Central memory CD8-positive, alpha-beta T cell (primary cell): ENCODE measurements at regions not wholly inside any gene's neighbourhood (a gene's known extent, or its start where the extent isn't known, plus 50 kb on each side); places are given as distances from the start of the nearest gene placed in this dataset.
A peak's percentile ranks its signal among the peaks of the same experiment; 100 is the strongest.

Experiments used
- ATAC-seq: fragments of 150-1000 bp; cut with Tn5 transposase; replicated peaks from 2 replicates; pipeline ENCODE4 v1.10.0; 2022; ENCODE audit warnings: mild to moderate bottlenecking, moderate FRiP score, moderate number of reproducible peaks; ENCODE audit not compliant: poor library complexity, severe bottlenecking; ENCODE audit errors: extremely low read depth
- DNase-seq, 2 donors: peaks; one replicate each; pipeline ENCODE4 v3.0.0; 2021; ENCODE audit warnings: low spot score in 2 of 2
- H3K27ac Mint-ChIP-seq: one replicate; pipeline ENCODE4 v1.8.0; 2022; ENCODE audit warnings: low read depth, mild to moderate bottlenecking, moderate library complexity, mixed read lengths
- H3K27me3 Mint-ChIP-seq: one replicate; pipeline ENCODE4 v1.8.0; 2022; ENCODE audit warnings: mixed read lengths
- H3K36me3 Mint-ChIP-seq: one replicate; pipeline ENCODE4 v1.8.0; 2022; ENCODE audit warnings: mild to moderate bottlenecking, moderate library complexity, mixed read lengths; ENCODE audit not compliant: insufficient read depth
- H3K4me1 Mint-ChIP-seq: one replicate; pipeline ENCODE4 v1.8.0; 2022; ENCODE audit warnings: mixed read lengths
- H3K4me3 Mint-ChIP-seq: one replicate; pipeline ENCODE4 v1.8.0; 2022; ENCODE audit warnings: mild to moderate bottlenecking, moderate library complexity, mixed read lengths
- H3K9me3 Mint-ChIP-seq: one replicate; pipeline ENCODE4 v1.8.0; 2022; ENCODE audit warnings: mixed read lengths

DNA sequence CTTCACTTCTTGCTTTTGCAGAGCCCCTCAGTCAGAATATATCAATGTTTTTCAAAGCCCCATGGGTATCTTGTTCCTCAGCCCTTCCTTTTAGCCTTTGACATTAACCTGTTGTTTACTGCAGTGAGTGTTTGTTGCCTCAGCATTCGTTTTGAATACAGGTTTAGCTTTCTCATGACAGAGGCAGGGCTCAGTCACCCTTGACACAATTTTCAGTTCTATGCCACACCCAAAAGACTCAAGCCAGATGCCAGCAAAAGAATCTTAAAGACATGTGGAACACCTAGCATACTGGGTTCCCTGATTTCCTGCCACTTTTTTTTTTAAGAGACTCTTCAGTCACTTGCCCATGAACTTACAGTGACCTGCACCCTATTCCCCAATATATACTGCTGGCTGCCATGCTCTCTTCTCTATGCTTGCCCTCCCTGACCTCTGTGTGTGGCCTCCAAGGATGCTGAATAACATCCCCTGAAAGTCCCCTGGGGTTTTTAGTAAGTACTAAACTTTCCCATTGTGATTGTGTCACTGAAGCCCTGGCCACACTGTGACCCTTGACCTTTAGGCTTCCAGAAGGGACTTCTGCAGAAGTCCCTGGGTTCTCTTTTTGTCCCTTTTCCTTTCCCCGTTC lies 1225.5 kb downstream of the TBC1D22A start:
- H3K36me3 Mint-ChIP-seq: no peaks in the 10 kb centered on the region
- ATAC-seq (no peak), DNase-seq (no peak)
- H3K27me3 Mint-ChIP-seq: peaks cover 71% of the 10 kb centered on the region
- no peak overlapping the region for H3K4me3 Mint-ChIP-seq
- peaks cover 21% of the 10 kb centered on the region for H3K9me3 Mint-ChIP-seq
- H3K27ac Mint-ChIP-seq: no peak overlapping the region
- H3K4me1 Mint-ChIP-seq: no peaks in the 10 kb centered on the region

DNA sequence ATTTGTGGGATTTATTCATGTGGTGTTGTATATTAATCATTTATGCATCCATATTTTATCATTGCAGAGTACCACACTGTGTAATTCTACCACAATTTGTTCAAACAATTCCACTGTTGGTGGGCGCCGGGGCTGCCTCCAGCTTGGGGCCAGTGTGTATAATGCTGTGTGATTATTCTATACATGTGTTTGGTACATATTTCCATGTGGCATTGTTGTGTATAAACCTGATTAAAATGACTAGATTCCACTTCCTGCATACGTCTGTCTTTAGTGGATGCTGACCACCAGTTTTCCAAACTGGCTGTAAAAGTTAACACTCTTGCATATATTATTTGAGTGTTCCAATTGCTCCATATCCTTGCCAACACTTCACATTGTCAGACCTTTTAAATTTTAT lies 1213.8 kb downstream of the TBC1D22A start:
- Mint-ChIP-seq H3K4me1 (no peaks in the 10 kb centered on the region), H3K36me3 (no peaks in the 10 kb centered on the region), H3K27ac (no peak overlapping the region), H3K9me3 (peaks cover 10% of the 10 kb centered on the region), H3K4me3 (no peak overlapping the region), H3K27me3 (peaks cover 36% of the 10 kb centered on the region)
- DNase-seq (no peak), ATAC-seq (no peak)

DNA sequence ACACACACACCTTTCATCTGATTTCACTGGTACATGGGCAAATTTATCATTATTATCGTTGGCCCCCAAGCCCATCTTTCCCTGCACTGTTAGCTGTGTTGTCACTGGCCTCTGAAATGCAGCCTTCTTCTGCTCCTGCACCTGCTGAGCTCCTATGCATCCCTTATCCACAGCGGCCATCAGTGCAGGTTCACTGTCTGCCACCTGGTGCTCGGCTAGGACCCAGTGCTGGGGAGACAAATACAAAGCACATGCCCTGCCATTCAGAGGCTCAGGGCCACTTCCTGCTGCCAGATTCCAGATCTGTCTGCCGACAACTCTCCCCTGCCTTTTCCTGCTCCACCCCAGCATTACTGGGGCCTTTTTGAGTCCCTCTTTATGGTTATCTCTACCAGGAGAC lies 1205.4 kb downstream of the TBC1D22A start:
- ATAC-seq: no peak
- no peak overlapping the region for H3K27ac Mint-ChIP-seq
- no peak overlapping the region for H3K4me3 Mint-ChIP-seq
- H3K27me3 Mint-ChIP-seq: peaks cover 27% of the 10 kb centered on the region
- H3K4me1 Mint-ChIP-seq: no peaks in the 10 kb centered on the region
- no peaks in the 10 kb centered on the region for H3K9me3 Mint-ChIP-seq
- no peak for DNase-seq
- H3K36me3 Mint-ChIP-seq: no peaks in the 10 kb centered on the region

DNA sequence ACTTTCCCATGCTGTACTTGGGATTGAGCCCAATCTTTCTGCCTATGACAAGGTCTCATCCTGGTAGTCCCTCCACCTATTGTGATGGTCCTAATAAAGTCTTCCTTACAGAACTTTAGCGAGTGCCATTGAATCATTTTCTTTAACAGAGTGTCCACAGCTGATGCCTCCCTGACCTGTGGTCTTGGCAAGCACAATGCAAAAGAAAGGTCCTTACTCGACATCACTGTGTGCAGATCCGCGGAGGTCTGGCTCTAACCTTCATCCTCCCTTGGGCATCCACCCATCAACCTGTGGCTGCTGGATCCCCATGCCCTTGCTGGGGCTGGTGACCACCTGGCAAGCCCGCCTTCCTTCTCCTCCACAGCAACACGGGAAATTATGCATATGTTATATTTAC lies 1203.9 kb downstream of the TBC1D22A start:
- ATAC-seq: no peak
- H3K27ac Mint-ChIP-seq: no peak overlapping the region
- peaks cover 14% of the 10 kb centered on the region for H3K27me3 Mint-ChIP-seq
- no peak for DNase-seq
- H3K4me3 Mint-ChIP-seq: no peak overlapping the region
- H3K4me1 Mint-ChIP-seq: no peaks in the 10 kb centered on the region
- no peaks in the 10 kb centered on the region for H3K9me3 Mint-ChIP-seq
- H3K36me3 Mint-ChIP-seq: no peaks in the 10 kb centered on the region

DNA sequence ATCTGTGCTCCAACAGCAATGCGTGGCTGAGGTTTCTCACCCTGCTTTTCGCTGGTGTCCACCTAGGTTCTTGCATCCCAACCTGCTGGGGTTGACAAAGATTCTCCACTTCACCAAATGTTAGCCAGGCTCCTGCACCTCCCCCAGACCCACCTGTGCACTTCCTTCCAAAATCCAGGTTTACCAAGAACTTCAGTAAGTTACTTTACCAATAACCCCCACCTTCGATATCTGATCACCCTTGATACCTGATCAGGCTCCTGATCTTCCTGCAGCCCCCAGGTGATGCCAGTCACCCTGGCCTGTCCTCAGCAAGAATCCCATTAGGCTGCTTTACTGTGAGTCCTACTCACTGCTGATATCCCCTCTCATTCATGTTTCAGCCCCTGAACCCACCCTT lies 1203.4 kb downstream of the TBC1D22A start:
- Mint-ChIP-seq H3K4me1 (no peaks in the 10 kb centered on the region), H3K9me3 (no peaks in the 10 kb centered on the region), H3K4me3 (no peak overlapping the region), H3K27ac (no peak overlapping the region), H3K36me3 (no peaks in the 10 kb centered on the region), H3K27me3 (peaks cover 14% of the 10 kb centered on the region)
- DNase-seq (no peak), ATAC-seq (no peak)

DNA sequence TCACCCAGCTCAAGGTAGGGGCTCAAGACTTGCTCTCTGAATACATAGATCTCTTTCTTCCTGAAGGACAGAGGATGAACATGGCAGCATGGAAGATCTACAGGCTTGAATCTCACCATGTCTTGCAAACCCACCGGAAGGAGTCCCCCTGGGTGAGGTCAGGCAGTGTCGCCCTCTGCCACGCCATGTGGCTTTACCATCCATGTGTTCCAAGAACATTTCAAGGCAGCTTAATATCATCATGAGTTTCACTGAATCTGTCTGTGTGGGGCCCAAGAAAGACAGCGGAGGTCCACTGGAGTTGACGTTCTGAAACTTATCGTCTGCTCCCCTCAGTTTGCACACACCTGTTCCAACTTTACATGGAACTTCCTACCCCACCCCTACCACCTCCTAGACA lies 1202.6 kb downstream of the TBC1D22A start:
- no peak for ATAC-seq
- H3K36me3 Mint-ChIP-seq: no peaks in the 10 kb centered on the region
- H3K4me1 Mint-ChIP-seq: no peaks in the 10 kb centered on the region

DNA sequence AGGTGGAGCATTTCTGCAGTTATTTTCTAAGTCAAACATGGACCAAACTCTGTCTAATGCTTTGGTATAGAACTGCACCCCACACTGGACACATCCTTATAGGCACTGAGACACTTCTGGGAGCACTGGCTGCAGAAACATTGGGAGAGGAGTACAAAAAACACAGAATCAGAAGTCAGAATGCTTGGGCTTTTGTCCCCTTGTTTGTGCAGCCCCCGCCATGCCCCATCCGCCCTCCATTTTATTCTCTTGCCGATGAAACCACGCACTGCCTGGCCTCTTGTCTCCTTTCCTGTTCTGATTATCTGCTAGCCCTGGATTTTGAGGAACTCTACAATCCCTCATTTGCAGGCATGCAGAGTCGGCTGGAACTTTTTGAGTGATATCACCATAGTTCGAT lies 1201.2 kb downstream of the TBC1D22A start:
- DNase-seq (no peak), ATAC-seq (no peak)
- Mint-ChIP-seq H3K4me1 (no peaks in the 10 kb centered on the region), H3K4me3 (no peak overlapping the region), H3K27me3 (peaks cover 20% of the 10 kb centered on the region), H3K9me3 (peaks cover 4% of the 10 kb centered on the region), H3K36me3 (no peaks in the 10 kb centered on the region), H3K27ac (no peak overlapping the region)

More for the DNA sequence above, 1202.6 kb downstream of the TBC1D22A start:
- no peak for DNase-seq
- H3K9me3 Mint-ChIP-seq: no peaks in the 10 kb centered on the region
- peaks cover 14% of the 10 kb centered on the region for H3K27me3 Mint-ChIP-seq
- no peak overlapping the region for H3K27ac Mint-ChIP-seq
- H3K4me3 Mint-ChIP-seq: no peak overlapping the region

DNA sequence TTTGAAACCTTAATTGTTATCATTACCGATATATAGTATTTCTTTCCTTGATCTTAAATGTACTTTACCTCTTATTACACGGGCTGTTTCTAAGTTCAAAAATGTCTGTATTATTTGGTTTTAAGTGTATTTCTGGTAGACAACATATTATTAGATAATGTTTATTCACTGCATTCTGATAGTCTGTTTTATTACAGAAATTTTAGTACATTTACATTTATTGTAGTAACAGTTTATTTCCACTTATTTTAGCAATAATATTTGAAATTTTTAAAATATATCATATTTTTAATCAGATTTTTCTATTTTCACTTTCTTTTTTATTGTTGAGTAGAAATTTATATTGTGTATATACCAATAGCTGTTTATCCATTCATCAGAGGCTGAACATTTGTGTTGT lies 1195.2 kb downstream of the TBC1D22A start:
- DNase-seq (no peak), ATAC-seq (no peak)
- no peaks in the 10 kb centered on the region for H3K4me1 Mint-ChIP-seq
- H3K27ac Mint-ChIP-seq: no peak overlapping the region
- peaks cover 5% of the 10 kb centered on the region for H3K9me3 Mint-ChIP-seq
- no peak overlapping the region for H3K4me3 Mint-ChIP-seq
- H3K27me3 Mint-ChIP-seq: peaks cover 25% of the 10 kb centered on the region
- no peaks in the 10 kb centered on the region for H3K36me3 Mint-ChIP-seq

DNA sequence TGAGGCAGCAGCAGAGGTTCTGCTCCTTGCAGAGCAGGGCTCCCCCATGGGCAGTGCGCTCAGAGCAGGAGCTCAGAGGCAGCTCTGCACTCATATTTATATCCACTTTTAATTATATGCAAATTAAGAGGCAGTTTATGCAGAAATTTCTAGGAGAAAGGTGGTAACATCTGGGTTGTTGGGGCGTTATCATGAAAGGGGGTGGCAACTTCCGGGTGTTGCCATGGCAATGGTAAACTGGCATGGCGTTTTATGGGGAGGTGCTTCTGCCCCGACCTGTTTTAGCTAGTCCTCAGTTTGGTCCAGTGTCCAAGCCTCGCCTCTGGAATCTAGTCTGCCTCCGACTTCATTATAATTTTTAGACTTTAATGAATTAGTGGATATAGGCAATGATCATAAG lies 1191.7 kb downstream of the TBC1D22A start:
- Mint-ChIP-seq H3K9me3 (peaks cover 11% of the 10 kb centered on the region), H3K4me3 (no peak overlapping the region), H3K4me1 (no peaks in the 10 kb centered on the region), H3K36me3 (no peaks in the 10 kb centered on the region), H3K27ac (no peak overlapping the region), H3K27me3 (peaks cover 58% of the 10 kb centered on the region)
- ATAC-seq: no peak
- no peak for DNase-seq

DNA sequence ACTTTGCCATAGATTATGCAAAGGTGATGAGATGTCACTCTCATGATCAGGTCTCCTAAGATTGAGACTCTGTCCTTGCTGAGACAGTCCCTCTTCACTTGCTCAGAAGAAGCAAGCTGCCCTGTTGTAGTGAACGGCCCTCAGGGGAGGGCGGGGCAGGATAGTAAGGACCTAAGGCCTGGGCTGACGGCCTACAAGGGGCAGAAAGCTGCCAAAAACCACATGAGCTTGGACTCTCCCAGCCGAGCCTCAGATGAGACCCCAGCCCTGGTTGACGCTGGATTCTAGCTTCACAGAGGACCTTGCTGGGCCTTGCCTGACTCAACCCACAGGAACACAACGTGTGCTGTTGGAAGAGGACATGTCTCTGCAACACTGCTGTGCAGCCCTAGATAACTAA lies 1182.5 kb downstream of the TBC1D22A start:
- Mint-ChIP-seq H3K4me1 (peaks cover 18% of the 10 kb centered on the region), H3K27me3 (peaks cover 10% of the 10 kb centered on the region), H3K9me3 (no peaks in the 10 kb centered on the region), H3K27ac (peak overlapping the region; percentile 94), H3K36me3 (no peaks in the 10 kb centered on the region), H3K4me3 (no peak overlapping the region)
- no peak for ATAC-seq
- no peak for DNase-seq

DNA sequence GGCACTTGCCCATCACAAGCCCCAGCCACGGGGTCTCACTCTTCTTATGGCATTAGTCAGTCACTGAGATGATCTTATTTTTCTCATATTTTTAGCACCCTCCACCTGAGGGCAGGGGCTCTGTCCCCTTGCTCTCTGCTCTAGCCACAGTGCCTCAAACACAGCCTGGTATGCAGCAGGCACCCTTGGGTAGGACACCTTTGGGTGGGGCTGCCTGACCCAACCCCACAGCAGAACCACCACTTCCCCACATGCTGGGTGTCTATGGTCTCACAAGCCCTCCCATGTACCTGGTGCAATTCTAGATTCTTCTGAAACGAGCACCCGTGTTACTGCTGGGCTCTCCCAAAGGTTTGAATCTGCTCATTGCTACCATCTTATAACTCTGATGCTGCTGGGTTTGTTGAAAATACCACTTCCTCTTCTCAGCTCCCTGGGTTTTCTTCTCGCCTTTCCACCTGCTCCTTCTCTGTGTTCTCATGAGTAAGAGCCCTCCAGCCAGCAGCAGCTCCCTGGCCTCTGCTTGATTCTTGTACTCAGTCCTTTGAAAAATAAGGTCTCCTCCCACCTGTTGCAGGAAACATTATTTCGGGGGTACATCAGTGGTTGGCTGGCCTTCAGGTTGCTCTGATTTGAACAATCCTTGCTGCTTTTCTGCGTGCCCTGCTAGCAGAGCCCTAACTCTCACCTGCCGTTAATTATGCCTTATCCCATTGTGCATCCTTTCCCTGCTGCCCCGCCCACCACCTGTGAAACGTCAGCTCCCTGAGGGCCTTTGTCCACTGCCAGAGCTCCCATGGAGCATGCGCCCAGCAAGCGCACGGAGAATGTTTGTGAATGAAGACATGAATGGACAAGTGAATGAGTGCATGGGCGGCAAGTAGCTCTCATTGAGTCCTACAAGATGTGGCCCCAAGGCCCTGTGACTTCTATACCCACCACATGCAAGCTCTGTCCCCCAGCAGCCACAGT lies 1181.6 kb downstream of the TBC1D22A start:
- no peaks in the 10 kb centered on the region for H3K36me3 Mint-ChIP-seq
- peaks cover 18% of the 10 kb centered on the region for H3K4me1 Mint-ChIP-seq
- no peak for DNase-seq
- ATAC-seq: no peak
- H3K4me3 Mint-ChIP-seq: peak overlapping the region; percentile 31
- H3K9me3 Mint-ChIP-seq: no peaks in the 10 kb centered on the region
- H3K27ac Mint-ChIP-seq: peak overlapping the region; percentile 94
- H3K27me3 Mint-ChIP-seq: peaks cover under 1% of the 10 kb centered on the region

DNA sequence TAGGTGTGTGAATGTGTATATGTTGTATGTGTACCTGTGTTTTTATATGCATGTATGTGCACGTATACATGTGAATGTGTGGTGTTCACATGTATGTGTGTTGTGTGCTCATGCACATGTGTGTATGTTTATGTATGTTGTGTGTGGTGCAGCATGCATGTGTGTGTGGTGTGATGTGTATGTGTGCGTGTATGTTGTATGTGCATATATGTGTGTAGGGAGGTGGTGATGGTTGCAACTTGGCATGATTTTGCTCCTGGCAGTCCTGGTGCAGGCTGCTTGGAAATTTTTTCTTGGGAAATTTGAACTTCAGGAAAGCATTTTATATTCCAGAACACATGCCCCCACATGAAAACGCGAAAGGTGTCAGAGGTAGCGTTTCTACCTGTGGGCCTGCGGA lies 1177.8 kb downstream of the TBC1D22A start:
- Mint-ChIP-seq H3K36me3 (no peaks in the 10 kb centered on the region), H3K4me1 (peaks cover 18% of the 10 kb centered on the region), H3K9me3 (peaks cover 6% of the 10 kb centered on the region), H3K27ac (no peak overlapping the region), H3K27me3 (no peaks in the 10 kb centered on the region), H3K4me3 (no peak overlapping the region)
- DNase-seq: no peak
- ATAC-seq: no peak

DNA sequence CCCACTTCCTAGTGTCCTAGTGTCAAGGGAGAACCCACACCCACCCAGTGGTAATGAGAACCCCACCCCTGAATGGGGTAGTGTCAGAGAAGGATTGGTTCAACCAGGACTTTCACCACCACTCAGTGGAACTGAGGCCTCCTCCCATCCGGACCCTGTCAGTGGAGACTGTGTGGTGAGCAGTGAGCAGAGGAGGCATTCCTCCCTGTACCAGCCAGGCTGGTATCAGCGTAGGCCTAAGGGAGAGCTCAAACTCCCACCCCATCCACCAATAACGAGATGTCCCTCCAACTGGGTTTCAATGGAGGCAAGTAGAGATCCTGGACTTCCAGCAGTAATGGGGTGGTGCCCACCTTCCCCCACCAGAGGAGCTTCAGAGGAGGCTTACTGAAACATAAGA lies 1171.4 kb downstream of the TBC1D22A start:
- Mint-ChIP-seq H3K4me3 (no peak overlapping the region), H3K9me3 (peaks cover 6% of the 10 kb centered on the region), H3K4me1 (no peaks in the 10 kb centered on the region), H3K27ac (no peak overlapping the region), H3K27me3 (peaks cover 26% of the 10 kb centered on the region), H3K36me3 (no peaks in the 10 kb centered on the region)
- no peak for ATAC-seq
- no peak for DNase-seq
